DMS 273 treated with DMSO at 0.1 percent for 48 hours (cell line): ENCODE measurements at regions not wholly inside any gene's neighbourhood (a gene's known extent, or its start where the extent isn't known, plus 50 kb on each side); places are given as distances from the start of the nearest gene placed in this dataset.
"Not testable (repeated sequence)": the region's sequence is repeated elsewhere in the genome, so short reads cannot be mapped to it uniquely, and the experiment has no call there.

Experiments used
- DNase-seq: peaks from one replicate; lab custom pipeline; 2025; lab: John Stamatoyannopoulos, UW

GRCh38 chr3:73120710-73121109 lies 59.3 kb downstream of the EBLN2 start:
- DNase-seq = no peak

- no peak for DNase-seq
These were observed 60.3 kb downstream of the EBLN2 start for GRCh38 chr3:73121669-73122331.

GRCh38 chr3:73134034-73134433 lies 72.6 kb downstream of the EBLN2 start:
- no peak for DNase-seq

- DNase-seq = no peak
These were observed 75.5 kb downstream of the EBLN2 start for GRCh38 chr3:73136941-73137340.

- no peak for DNase-seq
These were observed 76.4 kb downstream of the EBLN2 start for GRCh38 chr3:73137736-73138403.

GRCh38 chr3:73140772-73141442 lies 79.4 kb downstream of the EBLN2 start:
- no peak for DNase-seq

- DNase-seq = no peak
These were observed 80.1 kb downstream of the EBLN2 start for GRCh38 chr3:73141525-73141924.

- no peak for DNase-seq
These were observed 81.9 kb downstream of the EBLN2 start for GRCh38 chr3:73143401-73143800.

- DNase-seq = no peak
These were observed 82.4 kb downstream of the EBLN2 start for GRCh38 chr3:73143821-73144237.

- DNase-seq = no peak
These were observed 82.8 kb downstream of the EBLN2 start for GRCh38 chr3:73144276-73144675.

- no peak for DNase-seq
These were observed 83.4 kb downstream of the EBLN2 start for GRCh38 chr3:73144828-73145227.

- not testable (repeated sequence) for DNase-seq
These were observed 86.0 kb downstream of the EBLN2 start for GRCh38 chr3:73147479-73147878.

- DNase-seq = no peak
These were observed 86.7 kb downstream of the EBLN2 start for GRCh38 chr3:73148206-73148605.

GRCh38 chr3:73148682-73149081 lies 87.2 kb downstream of the EBLN2 start:
- DNase-seq = no peak

GRCh38 chr3:73150369-73151130 lies 89.1 kb downstream of the EBLN2 start:
- no peak for DNase-seq

GRCh38 chr3:73152571-73152970 lies 91.1 kb downstream of the EBLN2 start:
- not testable (repeated sequence) for DNase-seq

- not testable (repeated sequence) for DNase-seq
These were observed 91.6 kb downstream of the EBLN2 start for GRCh38 chr3:73153057-73153456.

- not testable (repeated sequence) for DNase-seq
These were observed 92.8 kb downstream of the EBLN2 start for GRCh38 chr3:73154261-73154660.

- not testable (repeated sequence) for DNase-seq
These were observed 94.0 kb downstream of the EBLN2 start for GRCh38 chr3:73155441-73155840.

GRCh38 chr3:73164622-73165021 lies 103.2 kb downstream of the EBLN2 start:
- DNase-seq = no peak

GRCh38 chr3:73175698-73176097 lies 114.2 kb downstream of the EBLN2 start:
- DNase-seq = no peak

- no peak for DNase-seq
These were observed 115.5 kb downstream of the EBLN2 start for GRCh38 chr3:73176941-73177340.
